ENCODE measurements at regions not wholly inside any gene's neighbourhood (a gene's known extent, or its start where the extent isn't known, plus 50 kb on each side); places are given as distances from the start of the nearest gene placed in this dataset.
"Not testable (repeated sequence)": the region's sequence is repeated elsewhere in the genome, so short reads cannot be mapped to it uniquely, and the experiment has no call there.

DNA sequence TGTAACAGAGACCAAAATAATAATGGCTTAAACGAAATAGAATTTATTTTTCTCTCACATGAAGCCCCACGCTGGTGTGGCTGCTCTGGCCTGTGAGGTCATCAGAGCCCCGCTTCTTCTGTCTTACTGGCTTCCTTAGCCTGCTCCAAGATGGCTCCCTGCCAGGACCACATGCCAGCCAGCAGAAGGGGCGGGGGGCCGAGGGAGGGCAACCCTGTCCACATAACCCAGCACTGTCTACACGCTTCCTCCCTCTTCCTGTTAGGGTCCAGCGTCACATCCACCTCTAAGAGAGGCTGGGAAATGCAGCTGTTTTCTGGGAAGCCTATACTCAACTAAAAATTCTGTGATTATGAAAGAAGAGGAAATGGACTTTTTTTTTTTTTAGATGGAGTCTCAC, 107.9 kb upstream of the DLG1 start:
- DNase-seq (ENCODE audit: low read depth): no peak

- DNase-seq (ENCODE audit: low read depth): no peak
These were observed 106.3 kb upstream of the DLG1 start for GRCh38 chr3:197404754-197405153.

- no peak for DNase-seq (ENCODE audit: low read depth)
These were observed 105.6 kb upstream of the DLG1 start for GRCh38 chr3:197404030-197404429.

- DNase-seq (ENCODE audit: low read depth): not testable (repeated sequence)
These were observed 104.0 kb upstream of the DLG1 start for GRCh38 chr3:197402401-197402800.

- DNase-seq (ENCODE audit: low read depth): no peak
These were observed 101.1 kb upstream of the DLG1 start for GRCh38 chr3:197399486-197399885.

- peak; percentile 7 for DNase-seq (ENCODE audit: low read depth)
These were observed 100.0 kb upstream of the DLG1 start for GRCh38 chr3:197398286-197398878.

DNA sequence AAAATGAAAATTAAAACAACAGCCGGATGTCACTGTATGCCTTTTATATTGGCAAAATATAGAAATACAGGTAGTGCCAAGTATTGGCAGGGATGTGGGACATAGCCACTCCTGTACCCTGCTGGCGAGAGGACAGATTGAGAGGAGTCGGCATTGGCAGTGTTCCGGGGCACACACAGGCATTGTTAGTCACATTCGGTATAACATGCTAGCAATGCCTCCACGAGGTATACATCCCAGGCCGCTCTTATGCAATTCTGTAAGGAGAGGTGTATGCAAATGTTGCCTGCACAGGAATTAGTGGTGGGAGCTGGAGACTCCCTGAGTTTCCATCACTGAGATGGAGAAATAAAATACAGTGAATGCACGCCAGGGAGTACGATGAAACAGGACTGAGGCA, 99.4 kb upstream of the DLG1 start:
- DNase-seq (ENCODE audit: low read depth): no peak

DNA sequence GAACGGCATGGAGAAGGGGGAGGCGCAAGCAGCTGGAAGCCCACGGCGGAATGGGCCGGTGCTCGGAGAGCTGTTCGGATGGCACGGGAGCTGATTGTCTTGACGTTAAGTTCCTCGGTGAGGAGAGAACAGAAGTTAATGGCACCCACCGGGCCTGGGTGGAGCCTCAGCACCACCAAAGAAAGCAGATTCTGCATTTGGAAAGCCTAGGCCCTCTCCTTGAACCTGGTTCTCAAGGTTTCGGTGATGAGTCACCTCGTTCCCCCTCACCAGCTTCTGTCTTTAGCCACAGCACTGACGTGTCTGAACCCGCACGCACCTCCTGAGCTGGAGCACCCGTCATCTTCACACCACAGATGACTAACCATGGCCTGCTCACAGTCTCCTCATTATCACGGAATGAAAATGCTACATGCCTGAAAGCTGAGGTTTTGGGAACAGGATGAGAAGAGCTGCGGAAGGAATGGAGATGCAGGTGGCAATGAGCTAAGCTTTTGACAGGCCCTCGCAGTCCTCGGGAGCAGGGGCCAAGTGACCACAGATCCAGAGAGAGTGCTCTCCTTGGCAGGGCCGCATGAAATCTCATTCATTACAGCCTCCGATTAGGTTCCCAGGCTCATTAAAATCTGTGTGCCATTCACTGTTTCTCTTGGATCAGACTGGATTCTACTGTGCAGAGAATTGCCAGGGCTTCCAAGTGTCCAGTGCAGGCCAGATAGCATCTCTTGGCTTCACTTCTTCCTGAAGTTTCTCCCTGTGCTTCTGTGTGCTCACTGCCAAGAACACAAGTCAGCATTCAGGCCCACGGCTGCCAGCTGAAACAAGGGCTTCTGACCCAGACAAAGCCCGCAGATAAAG, 96.3 kb upstream of the DLG1 start:
- DNase-seq (ENCODE audit: low read depth): peak; percentile 29

DNA sequence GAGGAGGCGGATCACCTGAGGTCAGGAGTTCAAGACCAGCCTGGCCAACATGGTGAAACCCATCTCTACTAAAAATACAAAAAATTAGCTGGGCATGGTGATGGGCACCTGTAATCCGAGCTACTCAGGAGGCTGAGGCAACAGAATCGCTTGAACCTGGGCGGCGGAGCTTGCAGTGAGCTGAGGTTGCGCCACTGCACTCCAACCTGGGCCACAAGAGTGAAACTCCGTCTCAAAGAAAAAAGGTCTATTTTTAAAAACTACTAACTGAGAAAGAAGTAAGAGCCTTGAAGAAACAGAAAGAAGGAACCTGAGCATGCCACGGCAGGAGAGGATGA, 95.7 kb upstream of the DLG1 start:
- not testable (repeated sequence) for DNase-seq (ENCODE audit: low read depth)

- no peak for DNase-seq (ENCODE audit: low read depth)
These were observed 95.3 kb upstream of the DLG1 start for GRCh38 chr3:197393711-197394110.

GRCh38 chr3:197392961-197393360, 94.5 kb upstream of the DLG1 start:
- no peak for DNase-seq (ENCODE audit: low read depth)

- DNase-seq (ENCODE audit: low read depth): no peak
These were observed 83.0 kb upstream of the DLG1 start for GRCh38 chr3:197381371-197381770.

GRCh38 chr3:197380786-197381185, 82.4 kb upstream of the DLG1 start:
- no peak for DNase-seq (ENCODE audit: low read depth)

DNA sequence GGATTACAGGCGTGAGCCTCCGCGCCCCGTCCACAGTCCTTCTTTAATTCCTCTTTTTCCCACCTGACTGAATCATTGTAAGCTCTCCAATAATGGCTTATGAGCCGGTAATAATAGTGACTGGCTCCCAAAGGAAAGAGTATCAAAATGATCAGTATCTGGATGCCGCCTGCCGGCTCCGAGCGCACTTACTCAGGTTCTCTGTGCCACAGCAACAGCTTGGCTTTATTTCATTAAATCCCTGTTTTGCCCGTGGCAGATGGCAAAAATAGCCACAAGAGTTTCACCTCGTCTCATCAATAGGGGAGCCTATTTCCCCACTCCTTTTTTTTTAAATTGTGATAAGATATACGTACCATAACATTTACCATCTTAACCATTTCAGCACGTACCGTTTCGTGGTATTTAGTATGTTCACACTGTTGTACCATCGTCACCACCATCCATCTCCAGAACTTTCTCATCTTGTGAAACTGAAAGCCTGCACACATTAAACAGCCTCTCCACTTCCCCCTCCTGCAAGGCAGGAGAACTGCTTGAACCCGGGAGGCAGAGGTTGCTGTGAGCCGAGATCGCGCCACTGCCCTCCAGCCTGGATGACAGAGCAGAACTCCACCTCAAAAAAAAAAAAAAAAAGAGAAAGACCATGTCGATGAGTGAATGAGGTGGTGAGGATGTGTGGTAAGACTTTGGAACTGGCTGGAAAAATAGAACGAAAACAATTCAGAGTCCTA, 80.7 kb upstream of the DLG1 start:
- DNase-seq (ENCODE audit: low read depth): no peak

DNA sequence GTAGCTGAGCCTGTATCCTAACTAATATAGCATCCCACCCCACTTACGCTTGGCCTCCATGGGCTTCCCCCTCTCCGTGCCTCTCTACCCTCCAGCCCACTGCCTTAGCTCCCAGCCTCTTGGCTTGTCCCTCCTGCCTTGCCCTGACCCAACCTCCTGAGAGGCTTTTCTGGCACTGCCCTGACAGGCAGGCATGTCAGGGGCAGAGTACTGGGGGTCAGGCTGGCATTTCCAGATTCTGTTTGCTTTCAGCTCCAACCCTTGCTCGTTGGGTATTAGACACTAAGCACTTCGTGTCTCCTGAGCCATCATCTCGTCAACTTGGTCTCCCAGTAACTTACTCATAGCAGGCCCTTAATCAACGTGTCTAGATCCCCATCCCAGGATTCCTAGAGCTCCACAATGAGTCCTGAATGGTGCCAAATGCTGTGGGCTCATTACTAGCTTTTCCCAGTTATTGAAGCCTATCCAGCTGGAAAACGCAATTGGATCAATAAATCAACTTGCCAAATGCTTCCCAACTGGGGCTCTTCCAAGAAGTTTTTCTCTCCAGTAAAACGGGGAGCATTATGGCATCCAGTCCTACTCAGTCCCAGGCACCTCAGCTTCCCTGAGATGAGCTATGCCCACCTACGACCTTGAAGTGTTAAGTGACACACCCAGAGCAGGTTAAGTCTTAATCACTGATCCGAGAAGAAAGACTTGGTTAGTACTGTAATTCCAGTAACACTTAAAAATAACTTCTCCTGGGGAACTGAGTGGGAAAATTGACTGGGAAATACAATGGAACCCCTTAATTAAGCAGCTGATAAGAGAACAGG, 78.5 kb upstream of the DLG1 start:
- no peak for DNase-seq (ENCODE audit: low read depth)

DNA sequence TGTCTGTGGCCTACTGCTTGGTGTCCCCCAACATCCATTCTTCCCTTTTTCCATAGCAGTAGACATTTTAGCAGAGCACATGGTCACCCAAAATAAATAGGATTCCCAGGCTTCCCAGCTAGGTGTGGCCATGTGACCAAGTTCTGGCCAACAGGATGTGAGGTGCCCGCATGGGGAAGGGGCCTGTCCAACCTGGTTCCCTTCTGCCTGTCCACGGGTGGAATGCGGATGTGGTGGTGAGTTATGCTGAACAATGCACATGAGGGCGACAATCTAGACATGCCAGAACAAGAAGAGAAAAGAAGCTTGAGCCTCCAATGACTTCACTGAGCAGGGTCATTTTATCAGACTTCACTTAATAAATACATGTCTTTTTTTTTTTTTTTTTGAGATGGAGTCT, 77.6 kb upstream of the DLG1 start:
- no peak for DNase-seq (ENCODE audit: low read depth)

GRCh38 chr3:197375001-197375441, 76.6 kb upstream of the DLG1 start:
- DNase-seq (ENCODE audit: low read depth): no peak

DNA sequence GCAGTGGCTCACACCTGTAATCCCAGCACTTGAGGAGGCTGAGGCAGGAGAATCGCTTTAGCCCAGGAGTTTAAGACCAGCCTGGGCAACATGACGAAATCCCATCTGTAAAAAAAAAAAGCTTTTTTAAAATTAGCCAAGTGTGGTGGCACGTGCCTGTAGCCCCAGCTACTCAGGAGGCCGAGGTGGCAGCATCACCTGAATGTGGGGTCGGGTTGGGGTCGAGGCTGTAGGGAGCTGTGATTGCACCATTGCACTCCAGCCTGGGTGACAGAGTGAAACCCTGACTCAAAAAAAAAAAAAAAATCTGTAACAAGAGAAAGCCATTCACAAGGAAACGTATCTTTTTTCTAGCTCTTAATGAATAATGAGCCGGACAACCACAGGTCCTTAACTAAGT, 74.7 kb upstream of the DLG1 start:
- DNase-seq (ENCODE audit: low read depth): no peak

- DNase-seq (ENCODE audit: low read depth): no peak
These were observed 73.7 kb upstream of the DLG1 start for GRCh38 chr3:197372047-197372661.

DNA sequence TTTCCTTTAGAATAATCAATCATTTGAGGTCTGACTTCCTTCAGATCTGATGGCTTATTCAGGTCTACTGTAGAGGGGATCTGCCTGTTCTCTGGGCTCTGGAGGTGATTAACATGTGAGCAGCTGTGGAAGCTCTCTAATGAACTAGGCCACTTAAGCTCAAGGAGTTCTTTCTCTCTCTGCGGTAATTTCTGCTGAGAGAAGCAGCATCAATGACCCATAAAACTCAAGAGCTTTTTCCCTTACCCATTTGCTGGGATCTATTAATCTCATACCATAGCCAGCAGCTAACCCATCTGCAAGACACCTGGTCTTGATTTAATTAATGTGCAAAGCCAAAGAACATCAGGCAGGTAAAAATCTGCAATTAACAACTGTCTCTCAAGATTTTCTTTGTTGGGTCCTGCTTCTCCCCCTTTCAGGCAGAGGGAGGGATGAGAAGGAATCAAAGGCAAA, 73.2 kb upstream of the DLG1 start:
- DNase-seq (ENCODE audit: low read depth): no peak

- no peak for DNase-seq (ENCODE audit: low read depth)
These were observed 71.1 kb upstream of the DLG1 start for GRCh38 chr3:197369545-197369944.

DNA sequence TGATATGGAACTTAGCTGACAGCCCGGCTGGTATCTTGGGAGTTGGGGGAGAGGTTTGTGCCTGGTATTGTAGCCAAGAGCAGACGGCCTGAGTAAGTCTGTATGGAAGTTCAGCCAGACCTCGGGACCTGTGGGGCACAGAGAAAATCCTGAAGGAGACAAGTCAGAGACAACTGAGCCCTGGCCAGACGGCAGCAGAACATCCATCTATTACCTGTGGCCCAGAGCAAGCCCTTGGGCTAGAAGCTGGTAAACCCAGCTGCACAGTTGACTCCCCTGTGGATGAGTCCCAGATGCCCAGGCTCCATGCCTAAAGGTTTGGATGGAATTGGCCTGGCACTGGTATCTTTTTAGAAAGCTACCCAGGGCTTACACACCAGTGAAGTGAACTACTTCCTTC, 70.4 kb upstream of the DLG1 start:
- DNase-seq (ENCODE audit: low read depth): no peak
